H9 (cell line): ENCODE measurements at regions not wholly inside any gene's neighbourhood (a gene's known extent, or its start where the extent isn't known, plus 50 kb on each side); places are given as distances from the start of the nearest gene placed in this dataset.

Experiments
- DNase-seq: peaks from one replicate; pipeline ENCODE4 v3.0.0-alpha.2; 2017
- H2AFZ ChIP-seq: one replicate; pipeline ENCODE4 v1.6.1; 2013; ENCODE audit warnings: mild to moderate bottlenecking, low read length, control low read depth, moderate library complexity
- H2AK5ac ChIP-seq: 2 replicates; pipeline ENCODE4 v1.6.1; 2013; ENCODE audit warnings: low read length, control low read depth, mixed read lengths; ENCODE audit not compliant: insufficient read length
- H2BK120ac ChIP-seq: one replicate; pipeline ENCODE4 v1.6.1; 2013; ENCODE audit warnings: low read depth, mild to moderate bottlenecking, low read length, control low read depth, inconsistent platforms; ENCODE audit not compliant: poor library complexity, severe bottlenecking
- H2BK12ac ChIP-seq: 2 replicates; pipeline ENCODE4 v1.6.1; 2013; ENCODE audit warnings: low read length, control low read depth, mixed read lengths, low read depth; ENCODE audit not compliant: insufficient read length
- H2BK15ac ChIP-seq: 2 replicates; pipeline ENCODE4 v1.6.1; 2013; ENCODE audit warnings: low read depth, low read length, control low read depth
- H2BK20ac ChIP-seq: one replicate; pipeline ENCODE4 v1.6.1; 2013; ENCODE audit warnings: low read depth, mild to moderate bottlenecking, low read length, control low read depth, inconsistent platforms; ENCODE audit not compliant: poor library complexity, severe bottlenecking
- H2BK5ac ChIP-seq: 2 replicates; pipeline ENCODE4 v1.6.1; 2013; ENCODE audit warnings: low read length, control low read depth, mixed read lengths; ENCODE audit not compliant: insufficient read length
- H3K14ac ChIP-seq: 2 replicates; pipeline ENCODE4 v1.6.1; 2013; ENCODE audit warnings: low read length, control low read depth; ENCODE audit not compliant: insufficient read depth
- H3K18ac ChIP-seq: 2 replicates; pipeline ENCODE4 v1.6.1; 2013; ENCODE audit warnings: low read depth, mild to moderate bottlenecking, mixed read lengths, low read length, control low read depth; ENCODE audit not compliant: insufficient read length
- H3K23ac ChIP-seq: 2 replicates; pipeline ENCODE4 v1.6.1; 2013; ENCODE audit warnings: low read length, control low read depth, mixed read lengths, low read depth; ENCODE audit not compliant: insufficient read length
- H3K23me2 ChIP-seq: 2 replicates; pipeline ENCODE4 v1.6.1; 2013; ENCODE audit warnings: low read depth, mild to moderate bottlenecking, mixed read lengths, low read length, control low read depth; ENCODE audit not compliant: insufficient read length, poor library complexity, severe bottlenecking
- H3K27ac ChIP-seq: 2 replicates; pipeline ENCODE4 v1.5.1; 2013; ENCODE audit warnings: low read length, control low read depth, mixed read lengths, low read depth; ENCODE audit not compliant: insufficient read length
- H3K27me3 ChIP-seq: 2 replicates; pipeline ENCODE4 v1.6.1; 2013; ENCODE audit warnings: low read length, control low read depth, inconsistent platforms; ENCODE audit not compliant: insufficient read depth
- H3K4ac ChIP-seq: 2 replicates; pipeline ENCODE4 v1.6.1; 2013; ENCODE audit warnings: low read depth, mild to moderate bottlenecking, control low read depth, inconsistent platforms, low read length, moderate library complexity
- H3K4me1 ChIP-seq: 2 replicates; pipeline ENCODE4 v1.6.1; 2013; ENCODE audit warnings: low read length, control low read depth, inconsistent platforms; ENCODE audit not compliant: insufficient read depth
- H3K4me2 ChIP-seq: 2 replicates; pipeline ENCODE4 v1.6.1; 2013; ENCODE audit warnings: low read length, control low read depth, mixed read lengths; ENCODE audit not compliant: insufficient read length, insufficient read depth
- H3K56ac ChIP-seq: 2 replicates; pipeline ENCODE4 v1.6.1; 2013; ENCODE audit warnings: low read depth, mild to moderate bottlenecking, mixed read lengths, low read length, control low read depth; ENCODE audit not compliant: insufficient read length
- H3K79me1 ChIP-seq: 2 replicates; pipeline ENCODE4 v1.6.1; 2013; ENCODE audit warnings: low read depth, mild to moderate bottlenecking, moderate library complexity, low read length, control low read depth, inconsistent platforms; ENCODE audit not compliant: insufficient read depth, poor library complexity, severe bottlenecking
- H3K79me2 ChIP-seq: 2 replicates; pipeline ENCODE4 v1.6.1; 2013; ENCODE audit warnings: low read length, control low read depth, inconsistent platforms; ENCODE audit not compliant: insufficient read depth
- H3K9ac ChIP-seq: 2 replicates; pipeline ENCODE4 v1.6.1; 2013; ENCODE audit warnings: low read length, control low read depth, mixed read lengths; ENCODE audit not compliant: insufficient read length; ENCODE audit errors: extremely low read depth
- H3K9me3 ChIP-seq: one replicate; pipeline ENCODE4 v1.6.1; 2013; ENCODE audit warnings: low read depth, low read length, inconsistent platforms; ENCODE audit not compliant: control insufficient read depth
- H3T11ph ChIP-seq: one replicate; pipeline ENCODE4 v1.6.1; 2013; ENCODE audit warnings: mild to moderate bottlenecking, low read length, control low read depth, inconsistent platforms
- H4K20me1 ChIP-seq: one replicate; pipeline ENCODE4 v1.6.1; 2013; ENCODE audit not compliant: control insufficient read depth, insufficient read length, insufficient read depth
- H4K5ac ChIP-seq: 2 replicates; pipeline ENCODE4 v1.6.1; 2013; ENCODE audit warnings: low read depth, mild to moderate bottlenecking, mixed read lengths, low read length, control low read depth; ENCODE audit not compliant: insufficient read length
- H4K8ac ChIP-seq: replicated peaks from 2 replicates; pipeline ENCODE4 v1.6.1; 2013; ENCODE audit warnings: low read length, control low read depth, mixed read lengths, low read depth; ENCODE audit not compliant: insufficient read length
- H4K91ac ChIP-seq: 2 replicates; pipeline ENCODE4 v1.6.1; 2013; ENCODE audit warnings: low read depth, mild to moderate bottlenecking, moderate library complexity, mixed read lengths, low read length, control low read depth; ENCODE audit not compliant: insufficient read length
- H3K27ac Mint-ChIP-seq, 3 experiments: 2 replicates in 2 of 3; 3 replicates in 1 of 3; pipeline ENCODE4 v1.8.0; 2020 to 2021; ENCODE audit warnings: mixed read lengths in 3 of 3, mild to moderate bottlenecking in 1 of 3, moderate library complexity in 1 of 3
- H3K27me3 Mint-ChIP-seq: 2 replicates; pipeline ENCODE4 v1.8.0; 2021; ENCODE audit warnings: low read depth, mild to moderate bottlenecking, moderate library complexity, mixed read lengths
- H3K36me3 Mint-ChIP-seq, 3 experiments: 2 replicates in 2 of 3; 3 replicates in 1 of 3; pipeline ENCODE4 v1.8.0; 2020 to 2021; ENCODE audit warnings: low read depth in 3 of 3, mixed read lengths in 3 of 3; ENCODE audit not compliant: insufficient read depth in 1 of 3
- H3K4me1 Mint-ChIP-seq, 2 experiments: 2 replicates each; pipeline ENCODE4 v1.8.0; 2020; ENCODE audit warnings: mixed read lengths in 2 of 2
- H3K4me3 Mint-ChIP-seq, 2 experiments: 2 replicates in 1 of 2; 3 replicates in 1 of 2; pipeline ENCODE4 v1.8.0; 2020 to 2021; ENCODE audit warnings: mild to moderate bottlenecking in 2 of 2, mixed read lengths in 2 of 2, moderate library complexity in 1 of 2
- H3K9me3 Mint-ChIP-seq, 2 experiments: 2 replicates in 1 of 2; 3 replicates in 1 of 2; pipeline ENCODE4 v1.8.0; 2020; ENCODE audit warnings: mild to moderate bottlenecking in 2 of 2, mixed read lengths in 2 of 2, moderate library complexity in 1 of 2
- CTCF ChIP-seq: fragments of 200-600 bp; sonication (generic); conservative IDR thresholded peaks from 3 replicates; pipeline ENCODE4 v1.8.0; 2021; ENCODE audit warnings: antibody characterized with exemption, mild to moderate bottlenecking
- WGBS: extraction: QIAGEN DNeasy Blood & Tissue Kit; methylation state at CpG from one replicate; pipeline ENCODE4 v1.1.7; 2013; ENCODE audit warnings: missing lambda C conversion rate, low lambda C conversion rate, mixed read lengths; ENCODE audit not compliant: insufficient read length; ENCODE audit errors: extremely low coverage; 5-methylcytosine and 5-hydroxymethylcytosine counted together

- Histone ChIP-seq H2BK12ac (no peak overlapping the region), H3K23me2 (no peaks in the 10 kb centered on the region), H2AFZ (no peak overlapping the region), H3K4ac (no peak overlapping the region), H3K56ac (no peak overlapping the region), H4K5ac (no peak overlapping the region), H3K4me2 (no peak overlapping the region), H2BK15ac (no peak overlapping the region), H3K18ac (no peak overlapping the region), H2AK5ac (no peak overlapping the region), H2BK120ac (no peak overlapping the region), H3K23ac (no peak overlapping the region), H3K9me3 (peaks cover 9% of the 10 kb centered on the region), H3K27me3 (no peaks in the 10 kb centered on the region), H3K27ac (no peak overlapping the region), H3K79me2 (no peaks in the 10 kb centered on the region), H2BK20ac (no peak overlapping the region), H4K91ac (no peak overlapping the region), H3K79me1 (no peaks in the 10 kb centered on the region), H3K14ac (no peak overlapping the region), H2BK5ac (no peak overlapping the region), H3K9ac (no peak overlapping the region), H4K8ac (no peak overlapping the region), H3K4me1 (no peaks in the 10 kb centered on the region), H3T11ph (no peak overlapping the region), H4K20me1 (no peaks in the 10 kb centered on the region)
- Mint-ChIP-seq H3K9me3 (peaks cover 12 to 14% of the 10 kb centered on the region in 2 experiments), H3K36me3 (peaks cover 5 to 12% (median 11%) of the 10 kb centered on the region in 3 experiments; a peak in 6 of 7 replicates), H3K27me3 (no peaks in the 10 kb centered on the region), H3K27ac (no peak overlapping the region), H3K4me3 (no peak overlapping the region), H3K4me1 (peaks cover 14% of the 10 kb centered on the region in 2 experiments)
- no peak for DNase-seq
- TF ChIP-seq CTCF = no peak
- no CpG with 5 or more reads among the region's 2 CpGs for WGBS
Observed at GRCh38 chr11:127894316-127894715, 693.0 kb downstream of the ETS1 start.
